SU-DHL-6 (cell line): ENCODE measurements at regions not wholly inside any gene's neighbourhood (a gene's known extent, or its start where the extent isn't known, plus 50 kb on each side); places are given as distances from the start of the nearest gene placed in this dataset.

Source experiments
- H2AFZ ChIP-seq: fragments of 200-600 bp; sonication (generic); 2 replicates; pipeline ENCODE4 v1.6.1; 2014; ENCODE audit warnings: low read depth, mild to moderate bottlenecking, moderate library complexity, mixed read lengths, antibody characterized with exemption, low read length; ENCODE audit not compliant: severe bottlenecking
- H3F3A ChIP-seq: fragments of 200-600 bp; shearing (Covaris generic); 2 replicates; pipeline ENCODE4 v1.6.0; 2016; ENCODE audit warnings: antibody characterized with exemption, mild to moderate bottlenecking; ENCODE audit not compliant: insufficient read depth
- H3K27ac ChIP-seq: fragments of 200-600 bp; sonication (generic); 2 replicates; pipeline ENCODE4 v1.5.1; 2016; ENCODE audit warnings: low read depth, mild to moderate bottlenecking, low read length, moderate library complexity, mixed read lengths
- H3K27me3 ChIP-seq: fragments of 200-600 bp; sonication (generic), shearing (Covaris generic); 2 replicates; pipeline ENCODE4 v1.6.0; 2014; ENCODE audit warnings: mild to moderate bottlenecking, low read length
- H3K36me3 ChIP-seq: fragments of 200-600 bp; sonication (generic); 2 replicates; pipeline ENCODE4 v1.6.1; 2014; ENCODE audit warnings: mild to moderate bottlenecking, low read length, mixed read lengths
- H3K4me2 ChIP-seq: fragments of 300-600, 200-600 bp; shearing (Covaris generic), sonication (generic); 2 replicates; pipeline ENCODE4 v1.6.0; 2014; ENCODE audit warnings: low read length, low read depth, mild to moderate bottlenecking; ENCODE audit not compliant: poor library complexity, severe bottlenecking
- H3K4me3 ChIP-seq: fragments of 200-600 bp; sonication (generic); 2 replicates; pipeline ENCODE4 v1.5.1; 2014; ENCODE audit warnings: antibody characterized with exemption, low read length, mild to moderate bottlenecking, mixed read lengths; ENCODE audit not compliant: insufficient read depth, poor library complexity, severe bottlenecking
- H3K79me2 ChIP-seq: fragments of 200-600 bp; sonication (generic); 2 replicates; pipeline ENCODE4 v1.6.1; 2014; ENCODE audit warnings: mild to moderate bottlenecking, low read length, moderate library complexity; ENCODE audit not compliant: insufficient read depth
- H3K9ac ChIP-seq: fragments of 200-600 bp; sonication (generic); 2 replicates; pipeline ENCODE4 v1.7.0; 2014; ENCODE audit warnings: mild to moderate bottlenecking, low read length
- H3K9me2 ChIP-seq: fragments of 200-600 bp; sonication (generic); replicated peaks from 2 replicates; pipeline ENCODE4 v1.6.1; 2014; ENCODE audit warnings: low read length; ENCODE audit not compliant: insufficient read depth
- H3K9me3 ChIP-seq: fragments of 200-600 bp; sonication (generic); 2 replicates; pipeline ENCODE4 v1.6.1; 2014; ENCODE audit warnings: low read length, mixed read lengths; ENCODE audit not compliant: insufficient read depth
- H4K20me1 ChIP-seq: fragments of 200-600 bp; sonication (generic); 2 replicates; pipeline ENCODE4 v1.6.1; 2014; ENCODE audit warnings: low read depth, mild to moderate bottlenecking, antibody characterized with exemption, low read length, moderate library complexity, mixed read lengths
- EZH2phosphoT487 ChIP-seq: fragments of 200-600 bp; sonication (generic), shearing (Covaris generic); conservative IDR thresholded peaks from 2 replicates; pipeline ENCODE4 v1.6.1; 2018; ENCODE audit warnings: mild to moderate bottlenecking, antibody characterized with exemption, low read length, moderate library complexity, mixed read lengths
- TF ChIP-seq, protein P1 (sequence below): fragments of 200-600 bp; sonication (generic); IDR thresholded peaks from one replicate; pipeline ENCODE4 v1.5.1; 2017; ENCODE audit warnings: antibody characterized with exemption, mild to moderate bottlenecking, low read length, moderate library complexity; ENCODE audit not compliant: insufficient read depth, poor library complexity, severe bottlenecking

DNA sequence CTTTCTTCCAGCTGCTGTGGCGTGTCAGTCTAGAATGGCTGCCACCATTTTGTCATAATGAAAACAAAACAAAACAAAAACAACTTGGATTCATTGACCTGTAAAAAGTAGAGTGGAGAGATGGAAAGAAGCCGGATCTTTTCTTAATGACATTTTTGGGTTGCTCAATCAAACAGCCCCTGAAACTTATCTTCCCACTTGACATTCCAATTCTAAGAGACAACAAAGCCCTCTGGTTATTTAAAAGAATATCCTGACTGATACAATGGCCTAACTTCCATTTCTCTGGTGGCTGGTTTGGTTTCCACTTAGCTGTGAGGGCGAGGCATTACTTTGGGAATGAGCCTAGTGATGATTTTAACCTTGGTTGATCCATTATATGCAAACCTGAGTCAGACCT is 123.7 kb downstream of the AQP4 start:
- no peaks in the 10 kb centered on the region for H4K20me1 ChIP-seq
- H3K9ac ChIP-seq = no peak overlapping the region
- no peak overlapping the region for H3K4me2 ChIP-seq
- no peaks in the 10 kb centered on the region for H3K9me2 ChIP-seq
- H3F3A ChIP-seq = no peaks in the 10 kb centered on the region
- no peaks in the 10 kb centered on the region for H3K79me2 ChIP-seq
- no peak overlapping the region for H3K4me3 ChIP-seq
- H3K36me3 ChIP-seq = no peaks in the 10 kb centered on the region
- H3K27me3 ChIP-seq = no peaks in the 10 kb centered on the region
- H3K27ac ChIP-seq = no peak overlapping the region
- no peak overlapping the region for H2AFZ ChIP-seq
- no peak for TF ChIP-seq EZH2phosphoT487
- TF ChIP-seq, protein P1, sequence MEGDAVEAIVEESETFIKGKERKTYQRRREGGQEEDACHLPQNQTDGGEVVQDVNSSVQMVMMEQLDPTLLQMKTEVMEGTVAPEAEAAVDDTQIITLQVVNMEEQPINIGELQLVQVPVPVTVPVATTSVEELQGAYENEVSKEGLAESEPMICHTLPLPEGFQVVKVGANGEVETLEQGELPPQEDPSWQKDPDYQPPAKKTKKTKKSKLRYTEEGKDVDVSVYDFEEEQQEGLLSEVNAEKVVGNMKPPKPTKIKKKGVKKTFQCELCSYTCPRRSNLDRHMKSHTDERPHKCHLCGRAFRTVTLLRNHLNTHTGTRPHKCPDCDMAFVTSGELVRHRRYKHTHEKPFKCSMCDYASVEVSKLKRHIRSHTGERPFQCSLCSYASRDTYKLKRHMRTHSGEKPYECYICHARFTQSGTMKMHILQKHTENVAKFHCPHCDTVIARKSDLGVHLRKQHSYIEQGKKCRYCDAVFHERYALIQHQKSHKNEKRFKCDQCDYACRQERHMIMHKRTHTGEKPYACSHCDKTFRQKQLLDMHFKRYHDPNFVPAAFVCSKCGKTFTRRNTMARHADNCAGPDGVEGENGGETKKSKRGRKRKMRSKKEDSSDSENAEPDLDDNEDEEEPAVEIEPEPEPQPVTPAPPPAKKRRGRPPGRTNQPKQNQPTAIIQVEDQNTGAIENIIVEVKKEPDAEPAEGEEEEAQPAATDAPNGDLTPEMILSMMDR = no peak
- H3K9me3 ChIP-seq = no peaks in the 10 kb centered on the region

DNA sequence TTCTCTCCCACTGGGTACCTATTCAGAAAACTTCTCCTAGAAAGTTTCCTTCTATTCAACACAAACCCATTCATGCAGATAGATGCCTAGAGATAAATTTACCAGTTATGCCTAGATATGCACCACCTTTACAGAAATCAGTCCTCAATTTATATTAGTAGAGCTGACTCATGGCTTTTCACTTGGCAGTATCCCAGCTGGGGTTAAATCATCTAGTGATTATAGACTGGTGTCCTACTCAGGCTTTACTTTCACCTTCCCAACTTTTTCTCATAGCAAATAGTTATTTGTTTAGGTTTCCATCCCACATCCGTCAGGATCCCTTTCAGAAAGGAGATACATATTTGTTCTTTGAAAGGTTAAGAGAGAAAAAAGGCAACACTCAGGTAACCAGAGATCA is 124.5 kb downstream of the AQP4 start:
- H4K20me1 ChIP-seq = no peaks in the 10 kb centered on the region
- no peaks in the 10 kb centered on the region for H3K79me2 ChIP-seq
- H3K27me3 ChIP-seq = no peaks in the 10 kb centered on the region
- H3K4me2 ChIP-seq = no peak overlapping the region
- no peak overlapping the region for H3K27ac ChIP-seq
- no peaks in the 10 kb centered on the region for H3K9me3 ChIP-seq
- TF ChIP-seq EZH2phosphoT487 = no peak
- TF ChIP-seq, protein P1 = no peak
- no peaks in the 10 kb centered on the region for H3K36me3 ChIP-seq
- H3K9ac ChIP-seq = no peak overlapping the region
- H3K9me2 ChIP-seq = no peaks in the 10 kb centered on the region
- H3F3A ChIP-seq = no peaks in the 10 kb centered on the region
- H2AFZ ChIP-seq = no peak overlapping the region
- H3K4me3 ChIP-seq = no peak overlapping the region

DNA sequence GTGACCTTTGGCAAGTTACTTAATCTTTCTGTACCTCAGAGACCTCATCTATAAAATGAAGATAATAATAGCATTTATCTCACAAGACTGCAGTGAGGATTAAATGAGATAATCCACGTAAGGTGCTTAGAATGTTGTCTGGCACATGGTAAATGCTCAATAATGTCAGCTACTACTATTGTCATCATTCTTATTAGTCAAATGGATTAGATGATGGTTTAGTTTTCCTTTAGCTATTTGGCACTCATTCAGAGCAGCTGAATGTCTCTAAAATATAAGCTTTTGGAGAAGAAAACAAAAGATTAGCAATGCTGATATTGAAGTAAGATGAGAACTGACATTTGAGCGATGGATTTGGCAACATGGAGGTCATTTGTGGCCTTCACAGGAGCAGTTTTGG is 125.1 kb downstream of the AQP4 start:
- no peaks in the 10 kb centered on the region for H3K9me3 ChIP-seq
- H3K27me3 ChIP-seq = no peaks in the 10 kb centered on the region
- TF ChIP-seq, protein P1 = no peak
- TF ChIP-seq EZH2phosphoT487 = no peak
- H3K9me2 ChIP-seq = no peaks in the 10 kb centered on the region
- H3K4me3 ChIP-seq = no peak overlapping the region
- H3K4me2 ChIP-seq = no peak overlapping the region
- H4K20me1 ChIP-seq = no peaks in the 10 kb centered on the region
- H3K9ac ChIP-seq = no peak overlapping the region
- H2AFZ ChIP-seq = no peak overlapping the region
- H3K36me3 ChIP-seq = no peaks in the 10 kb centered on the region
- no peak overlapping the region for H3K27ac ChIP-seq
- H3K79me2 ChIP-seq = no peaks in the 10 kb centered on the region
- H3F3A ChIP-seq = no peaks in the 10 kb centered on the region

DNA sequence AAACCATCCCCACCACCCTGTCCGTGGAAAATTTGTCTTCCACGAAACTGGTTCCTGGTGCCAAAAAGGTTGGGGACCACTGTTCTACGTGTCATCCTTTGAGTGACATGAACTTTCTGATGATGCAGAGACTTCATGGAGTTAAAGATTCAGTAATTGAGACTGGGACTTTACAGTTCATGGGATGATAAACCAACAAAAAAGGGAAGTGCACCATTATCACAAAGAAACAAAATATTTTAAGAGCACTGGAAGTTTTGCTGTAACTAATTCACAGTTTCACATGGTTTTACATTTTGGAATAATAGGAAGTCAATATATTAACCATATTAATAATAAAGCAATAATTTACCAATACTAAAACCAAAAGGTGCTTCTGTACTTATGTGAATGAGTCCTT is 126.8 kb downstream of the AQP4 start:
- H3K79me2 ChIP-seq = no peaks in the 10 kb centered on the region
- H3F3A ChIP-seq = no peaks in the 10 kb centered on the region
- no peaks in the 10 kb centered on the region for H3K36me3 ChIP-seq
- no peak overlapping the region for H3K27ac ChIP-seq
- H3K9ac ChIP-seq = no peak overlapping the region
- H4K20me1 ChIP-seq = no peaks in the 10 kb centered on the region
- H3K4me2 ChIP-seq = no peak overlapping the region
- no peak overlapping the region for H2AFZ ChIP-seq
- H3K9me2 ChIP-seq = no peaks in the 10 kb centered on the region
- no peaks in the 10 kb centered on the region for H3K9me3 ChIP-seq
- no peak for TF ChIP-seq EZH2phosphoT487
- TF ChIP-seq, protein P1 = no peak
- no peak overlapping the region for H3K4me3 ChIP-seq
- no peaks in the 10 kb centered on the region for H3K27me3 ChIP-seq
